Vagina (tissue), 2 donors: ENCODE measurements at regions not wholly inside any gene's neighbourhood (a gene's known extent, or its start where the extent isn't known, plus 50 kb on each side); places are given as distances from the start of the nearest gene placed in this dataset.

Source experiments
- DNase-seq, 2 donors: peaks; one replicate each; pipeline ENCODE4 v3.0.0-alpha.2; 2017; ENCODE audit errors: extremely low spot score in 2 of 2
- H3K27ac ChIP-seq: fragments of 200-600 bp; sonication (generic); one replicate; pipeline ENCODE4 v1.5.1; 2019
- H3K27me3 ChIP-seq: fragments of 200-600 bp; sonication (generic); one replicate; pipeline ENCODE4 v1.5.1; 2019
- H3K36me3 ChIP-seq, 2 donors: fragments of 200-600 bp; sonication (generic); one replicate each; pipeline ENCODE4 v1.5.1; 2017 to 2019
- H3K4me1 ChIP-seq: fragments of 200-600 bp; sonication (generic); one replicate; pipeline ENCODE4 v1.5.1; 2019
- H3K4me3 ChIP-seq, 2 donors: fragments of 200-600 bp; sonication (generic); 1 replicate in 1 of 2; 2 replicates in 1 of 2; pipeline ENCODE4 v1.5.1; 2016 to 2019
- H3K9me3 ChIP-seq: fragments of 200-600 bp; sonication (generic); one replicate; pipeline ENCODE4 v1.5.1; 2019
- CTCF ChIP-seq, 3 experiments: fragments of 450-650 bp in 2 of 3; fragments of 200-600 bp in 1 of 3; sonication (generic) in 1 of 3; IDR thresholded peaks; one replicate each; pipeline ENCODE4 v1.5.1; 2017 to 2019; ENCODE audit warnings: antibody characterized with exemption in 3 of 3, mild to moderate bottlenecking in 2 of 3, moderate library complexity in 2 of 3
- POLR2A ChIP-seq, 2 donors: fragments of 450-650 bp; IDR thresholded peaks; one replicate each; pipeline ENCODE4 v1.6.1; 2017; ENCODE audit warnings: antibody characterized with exemption in 2 of 2, mild to moderate bottlenecking in 2 of 2, moderate library complexity in 2 of 2
- POLR2AphosphoS5 ChIP-seq, 2 donors: sonication (generic); formaldehyde crosslinking; IDR thresholded peaks; one replicate each; pipeline ENCODE4 v1.9.0; 2017; ENCODE audit warnings: antibody characterized with exemption in 2 of 2, mild to moderate bottlenecking in 2 of 2, low read depth in 1 of 2; ENCODE audit not compliant: insufficient read depth in 1 of 2
- intact Hi-C: fragments of 100-400 bp; cut with DNase I; formaldehyde crosslinking; loops from one replicate; pipeline ENCODE4 v1.15.1; 2023

- TF ChIP-seq POLR2A (IDR thresholded peaks at IDR 0.05): no peak
- no peak for TF ChIP-seq CTCF (IDR thresholded peaks at IDR 0.05)
- TF ChIP-seq POLR2AphosphoS5 (IDR thresholded peaks at IDR 0.05; ENCODE audit: insufficient read depth in 1 of 2, low read depth in 1 of 2): no peak
- Histone ChIP-seq H3K4me3 (no peak overlapping the region), H3K4me1 (no peaks in the 10 kb centered on the region), H3K27me3 (no peaks in the 10 kb centered on the region), H3K27ac (no peak overlapping the region), H3K9me3 (no peaks in the 10 kb centered on the region), H3K36me3 (no peaks in the 10 kb centered on the region)
- intact Hi-C loops: no loop called here
- DNase-seq: no peak
Measured at GRCh38 chr2:18412980-18413675, 147.3 kb downstream of the RDH14 start.

GRCh38 chr2:18411626-18412025 lies 148.8 kb downstream of the RDH14 start:
- H3K4me1 ChIP-seq: no peaks in the 10 kb centered on the region
- H3K36me3 ChIP-seq: no peaks in the 10 kb centered on the region
- no peak for DNase-seq
- H3K4me3 ChIP-seq: no peak overlapping the region
- intact Hi-C loops: no loop called here
- TF ChIP-seq POLR2AphosphoS5 (IDR thresholded peaks at IDR 0.05; ENCODE audit: insufficient read depth in 1 of 2, low read depth in 1 of 2): no peak
- no peak for TF ChIP-seq POLR2A (IDR thresholded peaks at IDR 0.05)
- TF ChIP-seq CTCF (IDR thresholded peaks at IDR 0.05): no peak
- H3K27ac ChIP-seq: no peak overlapping the region
- no peaks in the 10 kb centered on the region for H3K9me3 ChIP-seq
- no peaks in the 10 kb centered on the region for H3K27me3 ChIP-seq

GRCh38 chr2:18410543-18410942 lies 149.9 kb downstream of the RDH14 start:
- H3K4me1 ChIP-seq: no peaks in the 10 kb centered on the region
- no peak overlapping the region for H3K27ac ChIP-seq
- H3K36me3 ChIP-seq: no peaks in the 10 kb centered on the region
- intact Hi-C loops: no loop called here
- no peaks in the 10 kb centered on the region for H3K9me3 ChIP-seq
- DNase-seq: no peak
- H3K27me3 ChIP-seq: no peaks in the 10 kb centered on the region
- no peak overlapping the region for H3K4me3 ChIP-seq
- TF ChIP-seq POLR2AphosphoS5 (IDR thresholded peaks at IDR 0.05; ENCODE audit: insufficient read depth in 1 of 2, low read depth in 1 of 2) (no peak), POLR2A (IDR thresholded peaks at IDR 0.05) (no peak), CTCF (IDR thresholded peaks at IDR 0.05) (no peak)

- H3K27me3 ChIP-seq: no peaks in the 10 kb centered on the region
- no peak overlapping the region for H3K4me3 ChIP-seq
- TF ChIP-seq POLR2A (IDR thresholded peaks at IDR 0.05) (no peak), CTCF (IDR thresholded peaks at IDR 0.05) (no peak), POLR2AphosphoS5 (IDR thresholded peaks at IDR 0.05; ENCODE audit: insufficient read depth in 1 of 2, low read depth in 1 of 2) (no peak)
- intact Hi-C loops: no loop called here
- no peaks in the 10 kb centered on the region for H3K9me3 ChIP-seq
- no peaks in the 10 kb centered on the region for H3K36me3 ChIP-seq
- no peak overlapping the region for H3K27ac ChIP-seq
- DNase-seq: no peak
- H3K4me1 ChIP-seq: no peaks in the 10 kb centered on the region
Measured at GRCh38 chr2:18408638-18409037, 151.8 kb downstream of the RDH14 start.

GRCh38 chr2:18406219-18406618 lies 154.2 kb downstream of the RDH14 start:
- Histone ChIP-seq H3K36me3 (no peaks in the 10 kb centered on the region), H3K9me3 (no peaks in the 10 kb centered on the region), H3K4me3 (no peak overlapping the region), H3K27me3 (no peaks in the 10 kb centered on the region), H3K4me1 (no peaks in the 10 kb centered on the region), H3K27ac (no peak overlapping the region)
- DNase-seq: no peak
- intact Hi-C loops: no loop called here
- TF ChIP-seq POLR2AphosphoS5 (IDR thresholded peaks at IDR 0.05; ENCODE audit: insufficient read depth in 1 of 2, low read depth in 1 of 2): no peak
